ENCODE measurements at regions not wholly inside any gene's neighbourhood (a gene's known extent, or its start where the extent isn't known, plus 50 kb on each side); places are given as distances from the start of the nearest gene placed in this dataset.

GRCh38 chr10:3010334-3010733 lies 57.0 kb upstream of the PFKP start:
- no peaks in the 10 kb centered on the region for H3K27me3 ChIP-seq (ENCODE audit: control insufficient read depth, insufficient read depth, low read length)
- no peak for TF ChIP-seq CTCF (IDR thresholded peaks at IDR 0.05; ENCODE audit: borderline replicate concordance, extremely low read depth, insufficient read depth)
- H3K4me1 ChIP-seq (ENCODE audit: control insufficient read depth in 2 of 3, insufficient read depth in 2 of 3, low read depth in 1 of 3, low read length in 3 of 3): no peaks in the 10 kb centered on the region
- no peak overlapping the region for H3K9ac ChIP-seq (ENCODE audit: low read length in 3 of 3)
- no peak overlapping the region for H3K4me3 ChIP-seq (ENCODE audit: low read length in 3 of 3)
- no peaks in the 10 kb centered on the region for H3K36me3 ChIP-seq (ENCODE audit: control insufficient read depth in 2 of 3, insufficient read depth in 3 of 3, low read length in 3 of 3)
- peaks cover 0 to 5% (median 0%) of the 10 kb centered on the region in 3 donors for H3K9me3 ChIP-seq (ENCODE audit: control insufficient read depth in 2 of 3, insufficient read depth in 1 of 3, low read length in 3 of 3)
- H3K27ac ChIP-seq (ENCODE audit: low read depth in 2 of 2, low read length in 2 of 2): no peak overlapping the region
- DNase-seq (no peak), FAIRE-seq (no peak)
- intact Hi-C loops (cut with DNase I): no loop called here

- Histone ChIP-seq H3K27ac (ENCODE audit: low read depth in 2 of 2, low read length in 2 of 2) (no peak overlapping the region), H3K4me3 (ENCODE audit: low read length in 3 of 3) (no peak overlapping the region), H3K36me3 (ENCODE audit: control insufficient read depth in 2 of 3, insufficient read depth in 3 of 3, low read length in 3 of 3) (no peaks in the 10 kb centered on the region), H3K9ac (ENCODE audit: low read length in 3 of 3) (no peak overlapping the region), H3K4me1 (ENCODE audit: control insufficient read depth in 2 of 3, insufficient read depth in 2 of 3, low read depth in 1 of 3, low read length in 3 of 3) (no peaks in the 10 kb centered on the region), H3K9me3 (ENCODE audit: control insufficient read depth in 2 of 3, insufficient read depth in 1 of 3, low read length in 3 of 3) (peaks cover 0 to 5% (median 0%) of the 10 kb centered on the region in 3 donors), H3K27me3 (ENCODE audit: control insufficient read depth, insufficient read depth, low read length) (no peaks in the 10 kb centered on the region)
- intact Hi-C loops (cut with DNase I): no loop called here
- no peak for TF ChIP-seq CTCF (IDR thresholded peaks at IDR 0.05; ENCODE audit: borderline replicate concordance, extremely low read depth, insufficient read depth)
- no peak for DNase-seq
- FAIRE-seq: no peak
These were observed 58.0 kb upstream of the PFKP start for GRCh38 chr10:3009341-3009740.

- intact Hi-C loops (cut with DNase I): no loop called here
- no peak for FAIRE-seq
These were observed 58.7 kb upstream of the PFKP start for GRCh38 chr10:3008518-3009195.

More at GRCh38 chr10:3008518-3009195, 58.7 kb upstream of the PFKP start:
- H3K27ac ChIP-seq (ENCODE audit: low read depth in 2 of 2, low read length in 2 of 2): no peak overlapping the region
- no peak overlapping the region for H3K9ac ChIP-seq (ENCODE audit: low read length in 3 of 3)
- no peaks in the 10 kb centered on the region for H3K27me3 ChIP-seq (ENCODE audit: control insufficient read depth, insufficient read depth, low read length)
- H3K4me1 ChIP-seq (ENCODE audit: control insufficient read depth in 2 of 3, insufficient read depth in 2 of 3, low read depth in 1 of 3, low read length in 3 of 3): no peaks in the 10 kb centered on the region
- TF ChIP-seq CTCF (IDR thresholded peaks at IDR 0.05; ENCODE audit: borderline replicate concordance, extremely low read depth, insufficient read depth): no peak
- peaks cover 0 to 5% (median 0%) of the 10 kb centered on the region in 3 donors for H3K9me3 ChIP-seq (ENCODE audit: control insufficient read depth in 2 of 3, insufficient read depth in 1 of 3, low read length in 3 of 3)
- H3K4me3 ChIP-seq (ENCODE audit: low read length in 3 of 3): no peak overlapping the region
- no peak for DNase-seq
- no peaks in the 10 kb centered on the region for H3K36me3 ChIP-seq (ENCODE audit: control insufficient read depth in 2 of 3, insufficient read depth in 3 of 3, low read length in 3 of 3)

Measured in kidney (tissue), 13 donors.